NCI-H345 (cell line): ENCODE measurements at regions not wholly inside any gene's neighbourhood (a gene's known extent, or its start where the extent isn't known, plus 50 kb on each side); places are given as distances from the start of the nearest gene placed in this dataset.
"Not testable (repeated sequence)": the region's sequence is repeated elsewhere in the genome, so short reads cannot be mapped to it uniquely, and the experiment has no call there.

ENCODE experiments used
- DNase-seq: peaks from one replicate; lab custom pipeline; 2025; lab: John Stamatoyannopoulos, UW

GRCh38 chr9:7622481-7622880 is 177.1 kb downstream of the DMAC1 start:
- DNase-seq, result no peak

- DNase-seq, result no peak
These were observed 184.2 kb downstream of the DMAC1 start for GRCh38 chr9:7615344-7615743.

- DNase-seq, result no peak
These were observed 185.6 kb downstream of the DMAC1 start for GRCh38 chr9:7613931-7614330.

- no peak for DNase-seq
These were observed 191.3 kb downstream of the DMAC1 start for GRCh38 chr9:7608261-7608660.

GRCh38 chr9:7607421-7607820 is 192.2 kb downstream of the DMAC1 start:
- no peak for DNase-seq

GRCh38 chr9:7606591-7606990 is 193.0 kb downstream of the DMAC1 start:
- DNase-seq, result no peak

GRCh38 chr9:7601739-7602138 is 197.8 kb downstream of the DMAC1 start:
- no peak for DNase-seq

GRCh38 chr9:7597716-7598115 is 201.9 kb downstream of the DMAC1 start:
- no peak for DNase-seq

GRCh38 chr9:7592321-7593316 is 207.0 kb downstream of the DMAC1 start:
- no peak for DNase-seq

- no peak for DNase-seq
These were observed 208.1 kb downstream of the DMAC1 start for GRCh38 chr9:7591501-7591900.

GRCh38 chr9:7580568-7580967 is 219.0 kb downstream of the DMAC1 start:
- no peak for DNase-seq

GRCh38 chr9:7579351-7579750 is 220.2 kb downstream of the DMAC1 start:
- no peak for DNase-seq

- DNase-seq, result no peak
These were observed 220.6 kb downstream of the DMAC1 start for GRCh38 chr9:7578951-7579350.

- peak; percentile 72 for DNase-seq
These were observed 229.4 kb downstream of the DMAC1 start for GRCh38 chr9:7570107-7570720.

GRCh38 chr9:7567687-7568086 is 231.9 kb downstream of the DMAC1 start:
- no peak for DNase-seq

- DNase-seq, result no peak
These were observed 238.0 kb downstream of the DMAC1 start for GRCh38 chr9:7561527-7562080.

- no peak for DNase-seq
These were observed 238.8 kb downstream of the DMAC1 start for GRCh38 chr9:7560669-7561305.

- DNase-seq, result no peak
These were observed 244.9 kb downstream of the DMAC1 start for GRCh38 chr9:7554699-7555098.

- DNase-seq, result not testable (repeated sequence)
These were observed 246.9 kb downstream of the DMAC1 start for GRCh38 chr9:7552706-7553105.

- DNase-seq, result no peak
These were observed 250.3 kb downstream of the DMAC1 start for GRCh38 chr9:7549249-7549648.

- DNase-seq, result no peak
These were observed 253.3 kb downstream of the DMAC1 start for GRCh38 chr9:7546261-7546660.

GRCh38 chr9:7545371-7546165 is 254.0 kb downstream of the DMAC1 start:
- DNase-seq, result no peak
